RPMI7951 (cell line): ENCODE measurements at regions not wholly inside any gene's neighbourhood (a gene's known extent, or its start where the extent isn't known, plus 50 kb on each side); places are given as distances from the start of the nearest gene placed in this dataset.
A peak's percentile ranks its signal among the peaks of the same experiment; 100 is the strongest.
"Not testable (repeated sequence)": the region's sequence is repeated elsewhere in the genome, so short reads cannot be mapped to it uniquely, and the experiment has no call there.

Experiments used
- DNase-seq: peaks from one replicate; pipeline ENCODE4 v3.0.0-alpha.2; 2012; ENCODE audit warnings: low read depth

- peak; percentile 98 for DNase-seq
Observed at GRCh38 chr11:13135385-13136271, 126.5 kb downstream of the RASSF10 start.

GRCh38 chr11:13136272-13136596 is 127.1 kb downstream of the RASSF10 start:
- no peak for DNase-seq

GRCh38 chr11:13137844-13138301 is 128.8 kb downstream of the RASSF10 start:
- peak; percentile 18 for DNase-seq

GRCh38 chr11:13139085-13139484 is 130.0 kb downstream of the RASSF10 start:
- not testable (repeated sequence) for DNase-seq

- DNase-seq = peak; percentile 94
Observed at GRCh38 chr11:13140028-13140870, 131.1 kb downstream of the RASSF10 start.

DNA sequence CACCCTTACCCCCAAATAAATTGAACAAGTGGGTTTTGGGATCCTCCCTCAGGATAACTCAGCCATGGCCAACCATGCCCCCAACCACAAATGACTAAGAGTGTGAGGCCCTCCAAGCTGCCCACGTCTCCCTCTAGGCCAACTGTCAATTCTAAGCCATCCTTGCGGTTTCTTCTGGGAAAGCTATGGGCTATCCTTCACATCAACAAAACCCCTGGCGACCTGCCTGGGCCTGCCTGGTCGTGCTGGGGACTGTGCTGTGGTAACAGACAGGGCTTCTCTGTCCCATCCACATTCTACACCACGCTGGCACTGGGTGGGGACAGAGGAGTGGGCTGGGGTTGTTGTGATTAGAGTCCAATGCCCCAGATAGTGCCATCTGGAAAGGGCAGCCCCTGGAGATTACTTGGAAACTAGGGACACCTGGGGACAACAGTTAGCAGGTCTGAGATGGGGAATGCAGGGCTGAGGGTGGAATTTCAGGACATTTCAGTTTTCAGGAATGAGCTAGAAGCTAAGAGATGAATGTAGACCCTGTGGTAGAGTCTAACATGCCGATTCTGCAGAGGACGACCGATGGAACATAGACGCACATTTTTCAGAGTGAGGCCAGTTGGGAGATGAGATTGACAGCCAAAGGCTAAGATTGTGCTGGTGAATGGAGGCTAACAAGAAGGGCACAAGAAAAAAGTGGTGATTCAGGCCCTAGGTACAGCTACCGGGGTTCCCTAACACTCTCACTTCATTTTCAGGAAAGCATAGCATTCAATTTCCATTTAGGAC is 131.9 kb downstream of the RASSF10 start:
- DNase-seq = peak; percentile 90

DNA sequence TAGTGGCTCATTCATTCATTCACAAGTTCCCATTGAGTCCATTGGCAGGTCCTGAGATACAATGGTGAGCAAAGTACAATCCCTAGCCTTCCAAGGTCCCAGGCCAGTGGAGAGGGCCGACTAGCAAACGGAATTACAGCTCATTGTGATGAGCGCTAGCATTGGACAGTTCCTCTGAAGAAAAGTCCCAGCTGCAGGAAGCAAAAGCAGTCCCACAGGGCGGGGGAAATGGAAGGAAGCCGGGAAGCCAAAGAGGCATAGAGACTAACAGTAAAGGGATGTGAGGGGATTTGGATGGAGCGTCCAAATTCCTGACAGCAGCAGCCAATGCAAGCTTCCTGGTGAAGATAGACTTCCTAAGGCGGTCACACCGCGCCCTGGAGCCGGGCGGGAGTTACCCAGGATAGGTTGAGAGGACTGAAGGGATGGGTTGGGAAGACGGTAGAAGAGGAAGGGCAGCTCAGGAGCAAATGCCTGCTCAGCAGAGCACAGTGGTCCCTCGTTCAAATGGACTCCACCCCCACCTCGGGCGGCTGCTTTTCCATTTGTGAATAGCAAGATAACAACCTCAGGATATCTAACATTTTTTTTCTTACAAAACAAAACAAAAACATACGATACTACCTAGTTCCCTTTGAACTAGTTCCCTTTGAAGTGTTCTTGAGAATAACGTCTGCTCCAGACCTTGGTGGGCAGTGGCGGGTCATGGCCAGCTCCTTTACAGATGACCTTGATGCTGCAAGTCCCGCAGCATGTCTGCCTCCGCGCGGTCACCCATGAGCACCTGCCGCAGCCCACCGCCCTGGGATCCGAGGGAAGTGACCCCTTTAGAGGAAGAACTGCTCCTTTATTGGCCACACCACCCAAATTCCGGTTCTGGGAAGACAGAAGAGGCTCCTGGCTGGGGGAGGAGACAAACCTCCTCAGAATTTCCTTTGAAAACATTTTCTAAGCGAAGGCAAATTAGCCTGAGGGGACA is 132.9 kb downstream of the RASSF10 start:
- no peak for DNase-seq

DNA sequence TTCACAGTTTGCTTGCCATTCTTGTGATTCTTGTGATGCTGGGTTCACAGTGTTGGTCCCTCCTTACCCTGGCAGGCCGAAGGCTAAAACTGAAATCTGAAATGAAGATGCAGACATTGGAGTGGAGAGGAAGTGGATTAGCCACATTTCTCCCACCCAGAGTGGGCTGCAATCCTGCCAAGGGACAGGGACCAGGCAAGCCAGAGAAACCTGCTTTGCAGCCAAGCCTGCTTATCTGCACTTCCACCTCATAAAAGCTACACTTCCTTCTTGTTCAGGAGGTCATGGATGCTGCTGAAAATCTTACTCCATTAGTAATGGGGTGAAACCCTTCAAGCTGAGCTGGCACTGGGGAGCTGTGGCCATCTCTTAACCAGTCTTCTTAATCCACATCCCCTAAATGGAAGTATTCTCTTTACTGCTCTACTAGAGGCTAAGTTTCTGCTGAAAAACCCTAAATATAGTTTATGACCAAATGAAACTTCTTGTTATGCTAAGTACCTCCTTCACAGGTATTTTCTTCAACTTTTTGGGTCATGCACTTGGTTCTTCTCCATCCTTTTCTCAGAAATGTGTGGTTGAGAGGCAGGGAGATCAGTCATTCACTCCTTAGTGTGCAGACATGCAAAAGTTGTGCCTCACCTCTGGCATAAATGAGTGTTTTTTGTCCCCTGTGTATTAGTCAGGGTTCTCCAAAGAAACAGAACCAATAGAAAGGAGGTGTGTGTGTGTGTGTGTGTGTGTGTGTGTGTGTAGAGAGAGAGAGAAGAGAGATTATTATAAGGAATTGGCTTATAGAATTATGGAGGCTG is 133.9 kb upstream of the BMAL1 start:
- no peak for DNase-seq

GRCh38 chr11:13145461-13145860 is 132.1 kb upstream of the BMAL1 start:
- DNase-seq = no peak

- DNase-seq = no peak
Observed at GRCh38 chr11:13149991-13150390, 127.6 kb upstream of the BMAL1 start.

DNA sequence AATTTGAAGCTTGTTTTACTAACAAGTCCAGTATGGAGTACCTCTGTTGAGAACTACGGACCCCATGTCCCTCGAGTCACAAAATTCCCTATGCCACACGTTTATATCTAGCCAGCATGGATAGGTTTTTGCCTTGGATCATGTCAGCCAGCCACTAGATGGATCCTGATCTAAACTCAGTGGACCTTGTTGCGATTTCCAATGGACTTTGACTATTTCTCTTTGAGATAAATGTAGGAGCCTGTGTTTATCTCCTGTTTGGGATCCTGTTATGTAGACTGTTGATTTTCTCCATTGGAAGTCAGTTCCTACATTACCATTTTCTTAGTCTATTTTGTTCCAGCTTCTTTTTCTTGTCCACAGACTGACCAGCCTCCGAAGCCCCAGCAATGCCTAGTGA is 127.1 kb upstream of the BMAL1 start:
- DNase-seq = no peak

GRCh38 chr11:13152264-13152663 is 125.3 kb upstream of the BMAL1 start:
- DNase-seq = no peak

GRCh38 chr11:13152736-13153541 is 124.7 kb upstream of the BMAL1 start:
- DNase-seq = peak; percentile 33

GRCh38 chr11:13154374-13154773 is 123.2 kb upstream of the BMAL1 start:
- DNase-seq = not testable (repeated sequence)

GRCh38 chr11:13160346-13160745 is 117.2 kb upstream of the BMAL1 start:
- DNase-seq = peak; percentile 24

- no peak for DNase-seq
Observed at GRCh38 chr11:13160806-13161205, 116.8 kb upstream of the BMAL1 start.

- no peak for DNase-seq
Observed at GRCh38 chr11:13163158-13163557, 114.4 kb upstream of the BMAL1 start.

- DNase-seq = no peak
Observed at GRCh38 chr11:13166036-13166435, 111.6 kb upstream of the BMAL1 start.

DNA sequence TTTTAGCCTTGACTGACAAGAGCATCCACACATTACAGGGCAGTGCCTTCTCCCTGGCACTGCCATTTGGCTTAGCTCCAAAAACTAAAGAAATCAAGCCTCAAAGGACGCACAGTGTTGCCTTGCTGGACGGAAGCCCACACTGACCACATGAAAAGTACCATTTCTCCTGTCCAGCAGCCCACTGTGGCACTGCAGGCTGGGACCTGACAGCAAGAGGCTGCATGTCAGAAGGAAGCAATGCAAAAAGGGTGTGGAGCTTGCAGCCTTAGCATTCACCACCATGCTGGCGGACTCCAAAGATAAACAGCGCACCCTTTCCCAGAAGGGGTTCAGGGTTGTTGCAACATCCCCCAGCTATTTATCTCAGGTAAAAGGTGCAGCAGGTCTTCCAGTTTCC is 109.3 kb upstream of the BMAL1 start:
- DNase-seq = peak; percentile 54
